GM12864 (cell line): ENCODE measurements at regions not wholly inside any gene's neighbourhood (a gene's known extent, or its start where the extent isn't known, plus 50 kb on each side); places are given as distances from the start of the nearest gene placed in this dataset.

ENCODE experiments used
- DNase-seq: peaks from one replicate; pipeline ENCODE4 v3.0.0-alpha.2; 2011; ENCODE audit warnings: low read depth
- H3K4me3 ChIP-seq: 2 replicates; pipeline ENCODE4 v1.5.1; 2011; ENCODE audit warnings: mild to moderate bottlenecking, low read depth, low read length, control low read depth
- CTCF ChIP-seq: IDR thresholded peaks from 2 replicates; pipeline ENCODE4 v1.5.1; 2011; ENCODE audit warnings: low read depth, mild to moderate bottlenecking, moderate library complexity, low read length, control low read depth, inconsistent platforms; ENCODE audit errors: missing control alignments

- no peak for TF ChIP-seq CTCF
- no peak for DNase-seq
- H3K4me3 ChIP-seq, result no peak overlapping the region
These were observed 344.8 kb downstream of the CHRM3 start for GRCh38 chr1:239731082-239731748.

- no peak for DNase-seq
- no peak for TF ChIP-seq CTCF
- no peak overlapping the region for H3K4me3 ChIP-seq
These were observed 346.4 kb downstream of the CHRM3 start for GRCh38 chr1:239732770-239733169.

- H3K4me3 ChIP-seq, result no peak overlapping the region
- no peak for DNase-seq
- TF ChIP-seq CTCF, result no peak
These were observed 347.6 kb downstream of the CHRM3 start for GRCh38 chr1:239733995-239734394.

GRCh38 chr1:239735111-239735510 is 348.7 kb downstream of the CHRM3 start:
- TF ChIP-seq CTCF, result no peak

GRCh38 chr1:239736479-239736878 is 350.1 kb downstream of the CHRM3 start:
- no peak for DNase-seq
- no peak overlapping the region for H3K4me3 ChIP-seq
- TF ChIP-seq CTCF, result no peak

More at GRCh38 chr1:239735111-239735510, 348.7 kb downstream of the CHRM3 start:
- H3K4me3 ChIP-seq, result no peak overlapping the region
- no peak for DNase-seq

- no peak for DNase-seq
- H3K4me3 ChIP-seq, result no peak overlapping the region
- no peak for TF ChIP-seq CTCF
These were observed 352.3 kb upstream of the FMN2 start for GRCh38 chr1:239739375-239739774.

GRCh38 chr1:239739919-239740318 is 351.8 kb upstream of the FMN2 start:
- TF ChIP-seq CTCF, result no peak
- no peak for DNase-seq
- no peak overlapping the region for H3K4me3 ChIP-seq
